ENCODE measurements at regions not wholly inside any gene's neighbourhood (a gene's known extent, or its start where the extent isn't known, plus 50 kb on each side); places are given as distances from the start of the nearest gene placed in this dataset.

- TF ChIP-seq EZH2phosphoT487 (IDR thresholded peaks at IDR 0.05; ENCODE audit: unreplicated experiment) (no peak), NANOG (IDR thresholded peaks at IDR 0.05; ENCODE audit: borderline replicate concordance) (no peak), STAT1 (IDR thresholded peaks at IDR 0.05; ENCODE audit: unreplicated experiment) (no peak), REST (IDR thresholded peaks at IDR 0.05; ENCODE audit: unreplicated experiment) (no peak), ETS1 (IDR thresholded peaks at IDR 0.05) (no peak)
These were observed 237.6 kb downstream of the LACC1 start (continued) for GRCh38 chr13:44117351-44117750.

GRCh38 chr13:44117816-44118215, 238.1 kb downstream of the LACC1 start:
- Histone ChIP-seq H4K20me1 (replicated peaks; ENCODE audit: insufficient read depth) (no peaks in the 10 kb centered on the region), H3K36me3 (ENCODE audit: insufficient read depth) (no peaks in the 10 kb centered on the region; the same call in 1 of the 2 replicates), H2AFZ (no peak overlapping the region; the same call in 1 of the 2 replicates), H3K79me2 (replicated peaks; ENCODE audit: insufficient read depth) (no peaks in the 10 kb centered on the region), H3K4me2 (0 out of 2 replicates have a peak overlapping the region, but pooled peaks have one; percentile 11), H3K4me3 (no peak overlapping the region), H3K4me1 (ENCODE audit: insufficient read depth) (peaks cover 15% of the 10 kb centered on the region), H3F3A (replicated peaks; ENCODE audit: low read depth) (no peaks in the 10 kb centered on the region), H3K9me2 (ENCODE audit: insufficient read depth) (0 out of 2 replicates have a peak, but pooled peaks cover 8% of the 10 kb centered on the region), H3K27me3 (ENCODE audit: insufficient read depth) (no peaks in the 10 kb centered on the region), H3K27ac (ENCODE audit: low read depth) (no peak overlapping the region)
- peaks cover 35% of the 10 kb centered on the region for H3K4me1 Mint-ChIP-seq
- no peak for ATAC-seq
- H3K27ac Mint-ChIP-seq, result no peak overlapping the region
- TF ChIP-seq ZNF114 (CRISPR knock-in tag; IDR thresholded peaks at IDR 0.05), result no peak
- no peak for TF ChIP-seq ZNF331 (CRISPR knock-in tag; IDR thresholded peaks at IDR 0.05; ENCODE audit: low read depth)
- H3K4me3 Mint-ChIP-seq, result no peak overlapping the region
- DNase-seq (ENCODE audit: low spot score), result no peak
- no peaks in the 10 kb centered on the region for H3K9me3 Mint-ChIP-seq
- no peaks in the 10 kb centered on the region; the same call in 2 of the 3 replicates for H3K36me3 Mint-ChIP-seq (ENCODE audit: low read depth)
- peaks cover 4% of the 10 kb centered on the region for H3K27me3 Mint-ChIP-seq (ENCODE audit: insufficient read depth, low read depth, poor library complexity)

GRCh38 chr13:44118881-44119280, 239.2 kb downstream of the LACC1 start:
- no peak for ATAC-seq
- Mint-ChIP-seq H3K27me3 (ENCODE audit: insufficient read depth, low read depth, poor library complexity) (peaks cover 4% of the 10 kb centered on the region), H3K4me1 (peaks cover 35% of the 10 kb centered on the region), H3K36me3 (ENCODE audit: low read depth) (peaks cover 4% of the 10 kb centered on the region; the same call in 2 of the 3 replicates), H3K4me3 (no peak overlapping the region), H3K27ac (no peak overlapping the region), H3K9me3 (peaks cover 8% of the 10 kb centered on the region; the same call in 1 of the 3 replicates)
- Histone ChIP-seq H3K27ac (ENCODE audit: low read depth) (no peak overlapping the region), H3K9me2 (ENCODE audit: insufficient read depth) (0 out of 2 replicates have a peak, but pooled peaks cover 8% of the 10 kb centered on the region), H3K27me3 (ENCODE audit: insufficient read depth) (no peaks in the 10 kb centered on the region), H3K4me1 (ENCODE audit: insufficient read depth) (peaks cover 15% of the 10 kb centered on the region), H3K4me3 (no peak overlapping the region), H2AFZ (0 out of 2 replicates have a peak overlapping the region, but pooled peaks have one; percentile 54), H3K4me2 (no peak overlapping the region), H3F3A (replicated peaks; ENCODE audit: low read depth) (no peaks in the 10 kb centered on the region), H3K36me3 (ENCODE audit: insufficient read depth) (peaks cover 5% of the 10 kb centered on the region), H4K20me1 (replicated peaks; ENCODE audit: insufficient read depth) (no peaks in the 10 kb centered on the region), H3K79me2 (replicated peaks; ENCODE audit: insufficient read depth) (no peaks in the 10 kb centered on the region)
- no peak for DNase-seq (ENCODE audit: low spot score)
- no peak for TF ChIP-seq ZNF114 (CRISPR knock-in tag; IDR thresholded peaks at IDR 0.05)
- no peak for TF ChIP-seq ZNF462 (CRISPR knock-in tag; IDR thresholded peaks at IDR 0.05)
- no peak for TF ChIP-seq POLR2AphosphoS5 (IDR thresholded peaks at IDR 0.05; ENCODE audit: low read depth)
- TF ChIP-seq EZH2 (IDR thresholded peaks at IDR 0.05; ENCODE audit: low read depth, unreplicated experiment), result no peak
